Liver (tissue), 3 donors: ENCODE measurements at regions not wholly inside any gene's neighbourhood (a gene's known extent, or its start where the extent isn't known, plus 50 kb on each side); places are given as distances from the start of the nearest gene placed in this dataset.

Experiments
- ATF3 ChIP-seq: IDR thresholded peaks from 2 replicates; pipeline ENCODE4 v1.6.1; 2016; ENCODE audit warnings: antibody characterized with exemption
- CTCF ChIP-seq: fragments of 150-350 bp; IDR thresholded peaks from 2 replicates; pipeline ENCODE4 v1.5.1; 2017; ENCODE audit warnings: improper control_type of control experiment, low read depth, low read length; ENCODE audit not compliant: missing input control
- GABPA ChIP-seq, 2 donors: IDR thresholded peaks in 1 of 2; conservative IDR thresholded peaks in 1 of 2; 2 replicates each; pipeline ENCODE4 v1.6.1; 2016; ENCODE audit warnings: antibody characterized with exemption in 2 of 2, mild to moderate bottlenecking in 1 of 2, moderate library complexity in 1 of 2
- HNF4G ChIP-seq: IDR thresholded peaks from 2 replicates; pipeline ENCODE4 v1.6.1; 2016; ENCODE audit warnings: antibody characterized with exemption
- JUND ChIP-seq, 2 donors: IDR thresholded peaks; 2 replicates each; pipeline ENCODE4 v1.6.1; 2016; ENCODE audit warnings: antibody characterized with exemption in 2 of 2
- MAX ChIP-seq: IDR thresholded peaks from 2 replicates; pipeline ENCODE4 v1.6.1; 2016; ENCODE audit warnings: antibody characterized with exemption
- RAD21 ChIP-seq, 2 donors: IDR thresholded peaks; 2 replicates each; pipeline ENCODE4 v1.6.1; 2016; ENCODE audit warnings: antibody characterized with exemption in 2 of 2, mild to moderate bottlenecking in 2 of 2
- REST ChIP-seq: IDR thresholded peaks from 2 replicates; pipeline ENCODE4 v1.6.1; 2016; ENCODE audit warnings: antibody characterized with exemption, mild to moderate bottlenecking
- SP1 ChIP-seq: IDR thresholded peaks from 2 replicates; pipeline ENCODE4 v1.6.1; 2018; ENCODE audit warnings: antibody characterized with exemption, mild to moderate bottlenecking
- TAF1 ChIP-seq: conservative IDR thresholded peaks from 2 replicates; pipeline ENCODE4 v1.6.1; 2016; ENCODE audit warnings: antibody characterized with exemption, mild to moderate bottlenecking
- YY1 ChIP-seq: IDR thresholded peaks from 2 replicates; pipeline ENCODE4 v1.6.1; 2016; ENCODE audit warnings: antibody characterized with exemption, mild to moderate bottlenecking
- ZBTB33 ChIP-seq: IDR thresholded peaks from 2 replicates; pipeline ENCODE4 v1.6.1; 2016; ENCODE audit warnings: antibody characterized with exemption
- donor health status: healthy.
- donor health status: healthy.

- no peak for TF ChIP-seq ZBTB33
- TF ChIP-seq CTCF: no peak
- TF ChIP-seq SP1: no peak
- TF ChIP-seq JUND (IDR thresholded peaks at IDR 0.05): no peak
- no peak for TF ChIP-seq REST
- no peak for TF ChIP-seq ATF3
- TF ChIP-seq MAX: no peak
- TF ChIP-seq GABPA (IDR thresholded peaks at IDR 0.05 in 1 of 2, conservative IDR thresholded peaks at IDR 0.05 in 1 of 2): no peak
- no peak for TF ChIP-seq RAD21 (IDR thresholded peaks at IDR 0.05)
- no peak for TF ChIP-seq YY1
- TF ChIP-seq HNF4G: no peak
- TF ChIP-seq TAF1: no peak
These were observed 60.4 kb upstream of the ATXN3L start for GRCh38 chrX:13380211-13380610.
